Loucy (cell line): ENCODE measurements at regions not wholly inside any gene's neighbourhood (a gene's known extent, or its start where the extent isn't known, plus 50 kb on each side); places are given as distances from the start of the nearest gene placed in this dataset.

Experiments used
- H2AFZ ChIP-seq: fragments of 200-600 bp; sonication (generic); 2 replicates; pipeline ENCODE4 v1.6.0; 2016; ENCODE audit warnings: antibody characterized with exemption, mild to moderate bottlenecking, low read length, moderate library complexity
- H3F3A ChIP-seq: fragments of 200-600 bp; 2 replicates; pipeline ENCODE4 v1.6.0; 2016; ENCODE audit warnings: antibody characterized with exemption, low read depth, mild to moderate bottlenecking
- H3K27me3 ChIP-seq: fragments of 200-600 bp; sonication (generic); 2 replicates; pipeline ENCODE4 v1.6.1; 2014; ENCODE audit warnings: low read length, mild to moderate bottlenecking; ENCODE audit not compliant: insufficient read depth, poor library complexity, severe bottlenecking
- H3K36me3 ChIP-seq: fragments of 200-600 bp; sonication (generic); 2 replicates; pipeline ENCODE4 v1.6.1; 2016; ENCODE audit warnings: low read length; ENCODE audit not compliant: insufficient read depth
- H3K4me1 ChIP-seq: fragments of 200-600 bp; sonication (generic); 2 replicates; pipeline ENCODE4 v1.5.1; 2014; ENCODE audit warnings: low read length, mild to moderate bottlenecking; ENCODE audit not compliant: insufficient read depth, poor library complexity, severe bottlenecking
- H3K4me2 ChIP-seq: fragments of 200-600 bp; sonication (generic); 2 replicates; pipeline ENCODE4 v1.6.0; 2014; ENCODE audit warnings: antibody characterized with exemption, low read length, low read depth, mild to moderate bottlenecking; ENCODE audit not compliant: poor library complexity, severe bottlenecking
- H3K4me3 ChIP-seq: fragments of 200-600 bp; sonication (generic); 2 replicates; pipeline ENCODE4 v1.5.1; 2014; ENCODE audit warnings: low read length, mild to moderate bottlenecking, mixed read lengths; ENCODE audit not compliant: poor library complexity, severe bottlenecking
- H3K79me2 ChIP-seq: fragments of 200-600 bp; sonication (generic); 2 replicates; pipeline ENCODE4 v1.6.1; 2014; ENCODE audit warnings: low read length; ENCODE audit not compliant: insufficient read depth
- H3K9ac ChIP-seq: fragments of 200-600 bp; sonication (generic); 2 replicates; pipeline ENCODE4 v1.6.0; 2014; ENCODE audit warnings: mild to moderate bottlenecking, low read depth, low read length, moderate library complexity; ENCODE audit not compliant: poor library complexity, severe bottlenecking
- H3K9me2 ChIP-seq: fragments of 200-600 bp; sonication (generic); replicated peaks from 2 replicates; pipeline ENCODE4 v1.6.1; 2016; ENCODE audit warnings: low read depth, low read length, mixed read lengths
- H3K9me3 ChIP-seq: fragments of 200-600 bp; sonication (generic); 2 replicates; pipeline ENCODE4 v1.6.1; 2014; ENCODE audit warnings: mild to moderate bottlenecking, antibody characterized with exemption, low read length, low read depth; ENCODE audit not compliant: insufficient read depth
- H4K20me1 ChIP-seq: fragments of 200-600 bp; sonication (generic); 2 replicates; pipeline ENCODE4 v1.6.0; 2014; ENCODE audit warnings: antibody characterized with exemption, low read length, mild to moderate bottlenecking; ENCODE audit not compliant: insufficient read depth, poor library complexity, severe bottlenecking
- EZH2phosphoT487 ChIP-seq: fragments of 200-600 bp; IDR thresholded peaks from 2 replicates; pipeline ENCODE4 v1.6.1; 2018; ENCODE audit warnings: antibody characterized with exemption, mild to moderate bottlenecking, moderate library complexity, borderline replicate concordance
- TF ChIP-seq, protein P1 (sequence below): fragments of 200-600 bp; sonication (generic); conservative IDR thresholded peaks from 2 replicates; pipeline ENCODE4 v1.5.1; 2014; ENCODE audit warnings: mild to moderate bottlenecking, antibody characterized with exemption, low read length

DNA sequence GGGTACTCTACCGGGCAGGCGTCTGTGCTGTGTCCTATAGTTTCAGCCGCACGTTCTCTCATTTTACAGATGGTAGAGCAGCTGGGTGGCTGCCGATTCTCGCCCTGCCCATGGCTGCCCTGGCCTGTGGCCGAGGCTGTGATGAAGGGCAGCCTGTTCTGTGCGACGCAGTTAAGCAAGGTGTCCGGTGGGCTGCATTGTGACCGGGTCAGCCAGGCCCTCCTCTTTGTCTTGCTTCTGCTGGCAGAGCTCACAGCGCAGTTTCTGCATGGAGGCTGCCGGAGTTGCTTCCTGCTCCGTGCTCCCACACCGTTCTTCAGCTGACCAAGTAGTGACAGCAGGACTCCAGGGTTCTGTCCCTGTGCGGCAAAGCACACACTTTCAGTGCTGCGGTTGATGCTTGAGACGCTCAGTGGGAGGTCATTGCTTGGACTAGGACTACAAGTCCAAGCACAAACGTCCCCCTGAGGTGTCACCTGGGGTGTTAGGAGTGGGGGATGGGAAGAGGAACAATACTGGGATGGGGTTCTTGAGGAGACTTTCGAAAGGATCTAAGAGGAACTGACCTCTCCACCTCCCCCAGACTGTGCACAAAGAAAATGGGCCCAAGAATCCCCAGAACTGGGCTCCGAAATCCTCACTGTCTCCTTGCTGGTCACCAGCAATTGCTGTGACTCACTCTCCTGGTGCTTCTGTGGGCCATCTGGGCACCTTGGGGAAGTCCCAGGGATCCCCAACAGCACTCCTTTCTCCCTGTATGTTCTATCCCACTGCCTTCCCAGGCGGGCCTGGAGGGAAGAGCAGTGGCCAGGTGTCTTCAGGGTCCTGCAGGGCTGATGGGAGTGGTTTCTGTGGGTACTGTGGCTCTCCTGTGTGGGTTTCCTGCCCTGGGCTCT, 58.2 kb downstream of the GADD45G start:
- Histone ChIP-seq H3K36me3 (no peaks in the 10 kb centered on the region), H2AFZ (no peak overlapping the region), H3K9me2 (no peaks in the 10 kb centered on the region), H3K4me2 (no peak overlapping the region), H3K79me2 (no peaks in the 10 kb centered on the region), H3K27me3 (no peaks in the 10 kb centered on the region), H3K4me3 (no peak overlapping the region), H3K9me3 (no peaks in the 10 kb centered on the region), H4K20me1 (no peaks in the 10 kb centered on the region), H3K4me1 (no peaks in the 10 kb centered on the region), H3F3A (no peaks in the 10 kb centered on the region), H3K9ac (no peak overlapping the region)
- TF ChIP-seq, protein P1, sequence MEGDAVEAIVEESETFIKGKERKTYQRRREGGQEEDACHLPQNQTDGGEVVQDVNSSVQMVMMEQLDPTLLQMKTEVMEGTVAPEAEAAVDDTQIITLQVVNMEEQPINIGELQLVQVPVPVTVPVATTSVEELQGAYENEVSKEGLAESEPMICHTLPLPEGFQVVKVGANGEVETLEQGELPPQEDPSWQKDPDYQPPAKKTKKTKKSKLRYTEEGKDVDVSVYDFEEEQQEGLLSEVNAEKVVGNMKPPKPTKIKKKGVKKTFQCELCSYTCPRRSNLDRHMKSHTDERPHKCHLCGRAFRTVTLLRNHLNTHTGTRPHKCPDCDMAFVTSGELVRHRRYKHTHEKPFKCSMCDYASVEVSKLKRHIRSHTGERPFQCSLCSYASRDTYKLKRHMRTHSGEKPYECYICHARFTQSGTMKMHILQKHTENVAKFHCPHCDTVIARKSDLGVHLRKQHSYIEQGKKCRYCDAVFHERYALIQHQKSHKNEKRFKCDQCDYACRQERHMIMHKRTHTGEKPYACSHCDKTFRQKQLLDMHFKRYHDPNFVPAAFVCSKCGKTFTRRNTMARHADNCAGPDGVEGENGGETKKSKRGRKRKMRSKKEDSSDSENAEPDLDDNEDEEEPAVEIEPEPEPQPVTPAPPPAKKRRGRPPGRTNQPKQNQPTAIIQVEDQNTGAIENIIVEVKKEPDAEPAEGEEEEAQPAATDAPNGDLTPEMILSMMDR, result no peak
- no peak for TF ChIP-seq EZH2phosphoT487

DNA sequence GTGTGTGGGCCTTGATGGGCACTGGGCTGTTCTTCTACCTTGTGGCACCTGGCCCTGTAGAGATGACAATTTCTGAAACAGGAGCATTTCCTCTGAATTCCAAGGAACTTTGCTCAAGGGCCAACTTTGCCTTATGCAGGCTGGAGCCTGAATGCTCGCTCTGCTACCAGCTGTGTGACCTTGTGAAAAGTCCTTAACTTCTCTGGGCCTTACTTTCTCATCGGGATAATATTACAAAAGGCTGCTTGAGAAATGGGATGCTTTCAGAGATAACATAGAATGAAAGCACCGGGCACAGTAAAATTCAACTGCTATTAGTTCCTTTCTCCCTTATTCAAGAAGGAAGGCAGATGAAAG, 58.8 kb downstream of the GADD45G start:
- Histone ChIP-seq H3F3A (no peaks in the 10 kb centered on the region), H3K4me1 (no peaks in the 10 kb centered on the region), H3K9me2 (no peaks in the 10 kb centered on the region), H3K79me2 (no peaks in the 10 kb centered on the region), H3K9me3 (no peaks in the 10 kb centered on the region), H2AFZ (no peak overlapping the region), H3K36me3 (no peaks in the 10 kb centered on the region), H3K9ac (no peak overlapping the region), H4K20me1 (no peaks in the 10 kb centered on the region), H3K4me2 (no peak overlapping the region), H3K27me3 (no peaks in the 10 kb centered on the region), H3K4me3 (no peak overlapping the region)
- TF ChIP-seq EZH2phosphoT487, result no peak
- TF ChIP-seq, protein P1, result no peak

DNA sequence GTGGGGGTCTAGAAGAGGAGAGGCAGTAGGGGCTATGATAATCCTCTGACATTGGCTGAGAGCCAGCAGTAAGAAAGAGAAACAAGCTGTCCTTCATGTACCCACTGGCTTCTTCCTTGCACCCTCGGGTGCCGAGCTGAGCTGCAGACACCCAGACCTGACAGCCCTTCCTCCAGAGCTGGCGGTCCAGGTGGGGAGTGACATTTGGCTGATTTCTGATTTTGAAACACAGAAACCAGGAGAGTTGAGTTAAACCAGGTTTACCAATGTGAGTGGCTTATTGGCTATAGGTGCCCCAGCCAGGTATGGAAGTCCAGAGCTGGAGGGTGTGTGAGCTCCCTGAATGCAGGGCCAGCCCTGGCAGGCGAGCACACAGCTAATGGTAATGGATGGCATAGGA, 59.2 kb downstream of the GADD45G start:
- Histone ChIP-seq H2AFZ (no peak overlapping the region), H3K27me3 (no peaks in the 10 kb centered on the region), H4K20me1 (no peaks in the 10 kb centered on the region), H3K4me3 (no peak overlapping the region), H3K4me2 (no peak overlapping the region), H3F3A (no peaks in the 10 kb centered on the region), H3K4me1 (no peaks in the 10 kb centered on the region), H3K79me2 (no peaks in the 10 kb centered on the region), H3K9me3 (no peaks in the 10 kb centered on the region), H3K9me2 (no peaks in the 10 kb centered on the region), H3K9ac (no peak overlapping the region), H3K36me3 (no peaks in the 10 kb centered on the region)
- TF ChIP-seq EZH2phosphoT487, result no peak
- TF ChIP-seq, protein P1, result no peak
